Body of pancreas (tissue), 4 donors: ENCODE measurements at regions not wholly inside any gene's neighbourhood (a gene's known extent, or its start where the extent isn't known, plus 50 kb on each side); places are given as distances from the start of the nearest gene placed in this dataset.
A peak's percentile ranks its signal among the peaks of the same experiment; 100 is the strongest.

ENCODE experiments used
- ATAC-seq: fragments of 150-250 bp; one replicate; pipeline ENCODE4 v1.9.1; 2016
- DNase-seq, 4 donors: peaks; one replicate each; pipeline ENCODE4 v3.0.0-alpha.2; 2019
- H3K27ac ChIP-seq, 4 donors: fragments of 200-600 bp; sonication (generic); 1 replicate in 3 of 4; 2 replicates in 1 of 4; pipeline versions ENCODE4 v1.5.1 to v1.6.1; 2016 to 2019; ENCODE audit warnings: mild to moderate bottlenecking in 1 of 4, mixed read lengths in 1 of 4, moderate library complexity in 1 of 4
- H3K27me3 ChIP-seq, 2 donors: fragments of 200-600 bp; sonication (generic); one replicate each; pipeline ENCODE4 v1.6.0; 2016; ENCODE audit warnings: mild to moderate bottlenecking in 1 of 2
- H3K36me3 ChIP-seq, 2 donors: fragments of 200-600 bp; sonication (generic); replicated peaks in 1 of 2; 2 replicates each; pipeline ENCODE4 v1.5.1; 2016; ENCODE audit warnings: low read depth in 2 of 2; ENCODE audit not compliant: insufficient read depth in 1 of 2
- H3K4me1 ChIP-seq: fragments of 200-600 bp; sonication (generic); one replicate; pipeline ENCODE4 v1.6.0; 2016
- H3K4me3 ChIP-seq, 2 donors: fragments of 200-600 bp; sonication (generic); 1 replicate in 1 of 2; 2 replicates in 1 of 2; pipeline ENCODE4 v1.5.1; 2016 to 2019
- H3K9me3 ChIP-seq, 3 donors: fragments of 200-600 bp; sonication (generic); 1 replicate in 2 of 3; 2 replicates in 1 of 3; pipeline ENCODE4 v1.5.1; 2016
- CTCF ChIP-seq, 7 experiments: fragments of 450-650 bp in 4 of 7; fragments of 200-600 bp in 3 of 7; sonication (generic) in 3 of 7; IDR thresholded peaks; one replicate each; pipeline ENCODE4 v1.5.1; 2016 to 2019; ENCODE audit warnings: antibody characterized with exemption in 7 of 7
- POLR2A ChIP-seq, 3 donors: fragments of 450-650 bp; IDR thresholded peaks; one replicate each; pipeline ENCODE4 v1.6.1; 2016; ENCODE audit warnings: antibody characterized with exemption in 3 of 3, mild to moderate bottlenecking in 2 of 3
- WGBS, 2 donors: methylation state at CpG; one replicate each; pipeline ENCODE4 v1.1.5; 2017; 5-methylcytosine and 5-hydroxymethylcytosine counted together
- intact Hi-C: fragments of 100-400 bp; cut with DNase I; formaldehyde crosslinking; loops from one replicate; pipeline ENCODE4 v1.15.1; 2023

GRCh38 chr10:3272300-3272699 lies 99.7 kb upstream of the PITRM1 start:
- no peaks in the 10 kb centered on the region for H3K27me3 ChIP-seq
- no peak overlapping the region for H3K27ac ChIP-seq
- H3K36me3 ChIP-seq, result no peaks in the 10 kb centered on the region
- DNase-seq, result no peak
- intact Hi-C loops, result no loop called here
- TF ChIP-seq CTCF (IDR thresholded peaks at IDR 0.05) (no peak), POLR2A (IDR thresholded peaks at IDR 0.05) (no peak)
- H3K4me1 ChIP-seq, result no peaks in the 10 kb centered on the region
- 68 to 75% methylated on average over 5 of the region's 5 CpGs for WGBS, 2 donors
- no peak for ATAC-seq
- H3K4me3 ChIP-seq, result no peak overlapping the region
- H3K9me3 ChIP-seq, result no peaks in the 10 kb centered on the region

- intact Hi-C loops, result no loop called here
- whole genome bisulfite sequencing, 2 donors, result 67% methylated on average over 14 of the region's 14 CpGs
Measured at GRCh38 chr10:3271354-3272115, 99.0 kb upstream of the PITRM1 start.

GRCh38 chr10:3270577-3271316 lies 98.2 kb upstream of the PITRM1 start:
- H3K4me3 ChIP-seq, result no peak overlapping the region

More at GRCh38 chr10:3271354-3272115, 99.0 kb upstream of the PITRM1 start:
- no peak for ATAC-seq
- no peaks in the 10 kb centered on the region for H3K9me3 ChIP-seq
- H3K4me1 ChIP-seq, result no peaks in the 10 kb centered on the region
- no peaks in the 10 kb centered on the region for H3K27me3 ChIP-seq
- no peak overlapping the region for H3K4me3 ChIP-seq
- no peak for DNase-seq
- no peaks in the 10 kb centered on the region for H3K36me3 ChIP-seq
- TF ChIP-seq CTCF (IDR thresholded peaks at IDR 0.05), result no peak
- TF ChIP-seq POLR2A (IDR thresholded peaks at IDR 0.05), result no peak
- H3K27ac ChIP-seq, result no peak overlapping the region

GRCh38 chr10:3268025-3268424 lies 95.4 kb upstream of the PITRM1 start:
- no peaks in the 10 kb centered on the region for H3K36me3 ChIP-seq
- TF ChIP-seq CTCF (IDR thresholded peaks at IDR 0.05), result no peak
- TF ChIP-seq POLR2A (IDR thresholded peaks at IDR 0.05), result no peak
- H3K4me3 ChIP-seq, result no peak overlapping the region
- H3K27me3 ChIP-seq, result no peaks in the 10 kb centered on the region
- peaks cover 3% of the 10 kb centered on the region for H3K4me1 ChIP-seq
- no peak for ATAC-seq
- no peak overlapping the region for H3K27ac ChIP-seq
- H3K9me3 ChIP-seq, result no peaks in the 10 kb centered on the region
- intact Hi-C loops, result no loop called here
- 70 to 74% methylated on average over 5 to 6 of the region's 6 CpGs for WGBS, 2 donors
- no peak for DNase-seq

More at GRCh38 chr10:3270577-3271316, 98.2 kb upstream of the PITRM1 start:
- 60 to 67% methylated on average over 18 of the region's 18 CpGs for WGBS, 2 donors
- H3K36me3 ChIP-seq, result no peaks in the 10 kb centered on the region
- TF ChIP-seq POLR2A (IDR thresholded peaks at IDR 0.05) (no peak), CTCF (IDR thresholded peaks at IDR 0.05) (no peak)
- ATAC-seq, result peak; percentile 64
- no peaks in the 10 kb centered on the region for H3K27me3 ChIP-seq
- H3K9me3 ChIP-seq, result no peaks in the 10 kb centered on the region
- peak in 2 of 4 donors; percentile 19 to 29 for DNase-seq
- intact Hi-C loops, result no loop called here
- no peaks in the 10 kb centered on the region for H3K4me1 ChIP-seq
- H3K27ac ChIP-seq, result peak overlapping the region in 1 of 4 donors; percentile 43
